A673 (cell line): ENCODE measurements at regions not wholly inside any gene's neighbourhood (a gene's known extent, or its start where the extent isn't known, plus 50 kb on each side); places are given as distances from the start of the nearest gene placed in this dataset.

Experiments used
- BruUV-seq: library from RNA; stranded (reverse); fragments of 400-500 nt; replicated peaks from 2 replicates; lab custom pipeline; 2021; lab: Mats Ljungman, UMichigan
- CTCF ChIA-PET: fragments of 300-600 bp; sonication (Branson Sonifier 250); formaldehyde crosslinking; loops from one replicate; lab custom pipeline; 2022; ENCODE audit warnings: antibody characterized with exemption; lab: Charles Lee
- POLR2A ChIA-PET: fragments of 300-600 bp; sonication (Branson Sonifier 250); formaldehyde crosslinking; loops from one replicate; lab custom pipeline; 2022; ENCODE audit warnings: antibody characterized with exemption; ENCODE audit not compliant: low non-redundant PET; lab: Charles Lee
- DNase-seq: peaks from one replicate; pipeline ENCODE4 v3.0.0-alpha.2; 2015; ENCODE audit warnings: low spot score
- H3K27ac ChIP-seq: fragments of 200-600 bp; sonication (generic); 2 replicates; pipeline ENCODE4 v1.5.1; 2016; ENCODE audit warnings: mixed run types, low read depth, mild to moderate bottlenecking, mixed read lengths, antibody characterized with exemption, low read length; ENCODE audit not compliant: poor library complexity, severe bottlenecking
- H3K27me3 ChIP-seq: fragments of 200-600 bp; sonication (generic); replicated peaks from 2 replicates; pipeline ENCODE4 v1.6.1; 2017; ENCODE audit warnings: mixed run types, low read depth, mild to moderate bottlenecking, mixed read lengths, antibody characterized with exemption, low read length; ENCODE audit not compliant: insufficient read depth, poor library complexity
- H3K36me3 ChIP-seq: fragments of 200-600 bp; sonication (generic); 2 replicates; pipeline ENCODE4 v1.6.1; 2016; ENCODE audit warnings: mixed run types, mild to moderate bottlenecking, mixed read lengths, antibody characterized with exemption, low read length; ENCODE audit not compliant: insufficient read depth, poor library complexity, severe bottlenecking
- H3K4me1 ChIP-seq: fragments of 200-600 bp; sonication (generic); 2 replicates; pipeline ENCODE4 v1.6.1; 2017; ENCODE audit warnings: mixed run types, mild to moderate bottlenecking, mixed read lengths, antibody characterized with exemption, low read length; ENCODE audit not compliant: insufficient read depth, poor library complexity, severe bottlenecking
- H3K4me3 ChIP-seq: fragments of 200-600 bp; sonication (generic); 2 replicates; pipeline ENCODE4 v1.5.1; 2016; ENCODE audit warnings: low read depth, mixed run types, mild to moderate bottlenecking, mixed read lengths, low read length; ENCODE audit not compliant: poor library complexity, severe bottlenecking
- H3K9me3 ChIP-seq: fragments of 200-600 bp; sonication (generic); 2 replicates; pipeline ENCODE4 v1.6.1; 2016; ENCODE audit warnings: mixed run types, low read depth, mild to moderate bottlenecking, mixed read lengths, antibody characterized with exemption, low read length; ENCODE audit not compliant: poor library complexity, severe bottlenecking
- EZH2 ChIP-seq: fragments of 200-600 bp; sonication (generic); IDR thresholded peaks from 2 replicates; pipeline ENCODE4 v1.6.1; 2017; ENCODE audit warnings: borderline replicate concordance, low read depth, mild to moderate bottlenecking, mixed read lengths, antibody characterized with exemption, low read length; ENCODE audit not compliant: poor library complexity, severe bottlenecking
- intact Hi-C: fragments of 100-400 bp; cut with micrococcal nuclease; formaldehyde crosslinking; loops from one replicate; pipeline ENCODE4 v1.10.0; 2022; ENCODE audit not compliant: unreplicated experiment
- TF ChIP-seq, protein P1 (sequence below): fragments of 300-800, 200-600 bp; sonication (generic); conservative IDR thresholded peaks from 2 replicates; pipeline ENCODE4 v1.5.1; 2017; ENCODE audit warnings: low read depth, mild to moderate bottlenecking, antibody characterized with exemption, low read length, moderate library complexity, mixed read lengths

DNA sequence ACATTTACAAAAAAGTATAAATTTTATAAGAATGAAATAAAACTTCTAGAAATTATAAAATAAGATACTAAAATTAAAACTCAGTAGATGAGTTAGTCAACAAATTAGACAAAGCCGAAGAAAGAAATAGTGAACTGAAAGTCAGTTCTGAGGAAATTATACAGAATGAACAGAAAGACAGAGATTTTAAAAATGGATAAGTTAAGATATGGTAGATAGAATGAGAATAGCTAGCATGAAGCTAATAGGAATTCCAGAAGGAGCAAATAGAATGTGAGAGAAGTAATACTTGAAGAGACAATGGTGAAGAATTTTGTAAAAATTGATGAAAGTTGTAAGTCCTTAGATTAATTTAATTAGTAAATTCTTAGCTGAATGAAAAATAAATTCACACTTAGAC, 430.4 kb upstream of the RUNX1 start:
- no peak for DNase-seq
- peaks cover 6% of the 10 kb centered on the region for H3K4me1 ChIP-seq
- H3K4me3 ChIP-seq = no peak overlapping the region
- no peak overlapping the region for H3K27ac ChIP-seq
- TF ChIP-seq EZH2 = no peak
- TF ChIP-seq, protein P1, sequence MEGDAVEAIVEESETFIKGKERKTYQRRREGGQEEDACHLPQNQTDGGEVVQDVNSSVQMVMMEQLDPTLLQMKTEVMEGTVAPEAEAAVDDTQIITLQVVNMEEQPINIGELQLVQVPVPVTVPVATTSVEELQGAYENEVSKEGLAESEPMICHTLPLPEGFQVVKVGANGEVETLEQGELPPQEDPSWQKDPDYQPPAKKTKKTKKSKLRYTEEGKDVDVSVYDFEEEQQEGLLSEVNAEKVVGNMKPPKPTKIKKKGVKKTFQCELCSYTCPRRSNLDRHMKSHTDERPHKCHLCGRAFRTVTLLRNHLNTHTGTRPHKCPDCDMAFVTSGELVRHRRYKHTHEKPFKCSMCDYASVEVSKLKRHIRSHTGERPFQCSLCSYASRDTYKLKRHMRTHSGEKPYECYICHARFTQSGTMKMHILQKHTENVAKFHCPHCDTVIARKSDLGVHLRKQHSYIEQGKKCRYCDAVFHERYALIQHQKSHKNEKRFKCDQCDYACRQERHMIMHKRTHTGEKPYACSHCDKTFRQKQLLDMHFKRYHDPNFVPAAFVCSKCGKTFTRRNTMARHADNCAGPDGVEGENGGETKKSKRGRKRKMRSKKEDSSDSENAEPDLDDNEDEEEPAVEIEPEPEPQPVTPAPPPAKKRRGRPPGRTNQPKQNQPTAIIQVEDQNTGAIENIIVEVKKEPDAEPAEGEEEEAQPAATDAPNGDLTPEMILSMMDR = no peak
- no TSS peak for BruUV-seq
- no peaks in the 10 kb centered on the region for H3K9me3 ChIP-seq
- no peaks in the 10 kb centered on the region for H3K36me3 ChIP-seq
- intact Hi-C loops = no loop called here
- ChIA-PET CTCF (no interaction called here), POLR2A (no interaction called here)
- no peaks in the 10 kb centered on the region for H3K27me3 ChIP-seq

DNA sequence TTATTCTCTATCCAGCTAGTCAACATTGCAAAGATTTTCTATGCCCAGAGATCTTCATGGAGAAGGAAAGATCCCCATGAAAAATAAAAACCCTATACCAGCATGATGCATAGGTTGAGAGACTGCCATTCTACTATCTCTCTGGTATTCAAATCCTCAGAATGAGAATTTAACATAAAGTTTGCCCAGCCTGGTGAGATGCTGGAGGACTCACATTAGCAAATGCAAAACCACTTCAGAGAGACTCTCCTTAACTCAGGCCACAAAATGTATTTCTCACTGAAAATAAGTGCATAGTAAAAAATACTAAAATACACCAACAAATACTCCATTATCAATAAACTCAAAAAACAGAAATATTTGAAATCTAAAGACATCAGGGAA, 430.0 kb upstream of the RUNX1 start:
- no TSS peak for BruUV-seq
- TF ChIP-seq, protein P1 = no peak
- no peak for TF ChIP-seq EZH2
- ChIA-PET CTCF (no interaction called here), POLR2A (no interaction called here)
- no peak overlapping the region for H3K27ac ChIP-seq
- intact Hi-C loops = no loop called here
- no peaks in the 10 kb centered on the region for H3K9me3 ChIP-seq
- no peak for DNase-seq
- H3K36me3 ChIP-seq = no peaks in the 10 kb centered on the region
- no peak overlapping the region for H3K4me3 ChIP-seq
- peaks cover 6% of the 10 kb centered on the region for H3K4me1 ChIP-seq
- no peaks in the 10 kb centered on the region for H3K27me3 ChIP-seq

GRCh38 chr21:35478161-35479064, 429.3 kb upstream of the RUNX1 start:
- Histone ChIP-seq H3K27me3 (no peaks in the 10 kb centered on the region), H3K9me3 (no peaks in the 10 kb centered on the region), H3K4me3 (no peak overlapping the region), H3K4me1 (peaks cover 6% of the 10 kb centered on the region), H3K27ac (no peak overlapping the region), H3K36me3 (no peaks in the 10 kb centered on the region)
- intact Hi-C loops = no loop called here
- BruUV-seq = no TSS peak
- POLR2A ChIA-PET = no interaction called here
- no peak for TF ChIP-seq EZH2
- TF ChIP-seq, protein P1 = no peak
- CTCF ChIA-PET = no interaction called here
- no peak for DNase-seq
